T-helper 1 cell treated with Interleukin-12 subunit alpha and Interleukin-12 subunit beta and Interleukin-4 antibody, amounts not matched to agents 30 μg/mL and 1 μg/mL, for 36 hours (primary cell): ENCODE measurements at regions not wholly inside any gene's neighbourhood (a gene's known extent, or its start where the extent isn't known, plus 50 kb on each side); places are given as distances from the start of the nearest gene placed in this dataset.

ENCODE experiments used
- H3K27ac Mint-ChIP-seq: one replicate; pipeline ENCODE4 v1.8.0; 2021; ENCODE audit warnings: mild to moderate bottlenecking, mixed read lengths
- H3K27me3 Mint-ChIP-seq: one replicate; pipeline ENCODE4 v1.8.0; 2021; ENCODE audit warnings: low read depth, mixed read lengths
- H3K36me3 Mint-ChIP-seq: one replicate; pipeline ENCODE4 v1.8.0; 2021; ENCODE audit warnings: low read depth, mixed read lengths
- H3K4me1 Mint-ChIP-seq: one replicate; pipeline ENCODE4 v1.8.0; 2021; ENCODE audit warnings: low read depth, mixed read lengths
- H3K4me3 Mint-ChIP-seq: one replicate; pipeline ENCODE4 v1.8.0; 2021; ENCODE audit warnings: mild to moderate bottlenecking, moderate library complexity, mixed read lengths
- H3K9me3 Mint-ChIP-seq: one replicate; pipeline ENCODE4 v1.8.0; 2021; ENCODE audit warnings: mixed read lengths

- peaks cover 3% of the 10 kb centered on the region for H3K9me3 Mint-ChIP-seq
- H3K4me1 Mint-ChIP-seq, result no peaks in the 10 kb centered on the region
- H3K36me3 Mint-ChIP-seq, result no peaks in the 10 kb centered on the region
- no peaks in the 10 kb centered on the region for H3K27me3 Mint-ChIP-seq
- H3K27ac Mint-ChIP-seq, result no peak overlapping the region
- H3K4me3 Mint-ChIP-seq, result no peak overlapping the region
Observed at GRCh38 chr1:219317762-219318353, 144.2 kb downstream of the LYPLAL1 start.

GRCh38 chr1:219316066-219316465 is 142.4 kb downstream of the LYPLAL1 start:
- H3K27ac Mint-ChIP-seq, result no peak overlapping the region
- no peaks in the 10 kb centered on the region for H3K36me3 Mint-ChIP-seq
- no peaks in the 10 kb centered on the region for H3K27me3 Mint-ChIP-seq
- H3K9me3 Mint-ChIP-seq, result peaks cover 3% of the 10 kb centered on the region
- H3K4me1 Mint-ChIP-seq, result no peaks in the 10 kb centered on the region
- H3K4me3 Mint-ChIP-seq, result no peak overlapping the region

GRCh38 chr1:219313961-219314360 is 140.3 kb downstream of the LYPLAL1 start:
- Mint-ChIP-seq H3K4me3 (no peak overlapping the region), H3K27ac (no peak overlapping the region), H3K4me1 (no peaks in the 10 kb centered on the region), H3K27me3 (no peaks in the 10 kb centered on the region), H3K9me3 (no peaks in the 10 kb centered on the region), H3K36me3 (no peaks in the 10 kb centered on the region)

- H3K27ac Mint-ChIP-seq, result no peak overlapping the region
- no peaks in the 10 kb centered on the region for H3K4me1 Mint-ChIP-seq
- H3K36me3 Mint-ChIP-seq, result no peaks in the 10 kb centered on the region
- H3K4me3 Mint-ChIP-seq, result no peak overlapping the region
- no peaks in the 10 kb centered on the region for H3K9me3 Mint-ChIP-seq
- no peaks in the 10 kb centered on the region for H3K27me3 Mint-ChIP-seq
Observed at GRCh38 chr1:219312967-219313366, 139.3 kb downstream of the LYPLAL1 start.

- Mint-ChIP-seq H3K9me3 (no peaks in the 10 kb centered on the region), H3K27ac (no peak overlapping the region), H3K27me3 (no peaks in the 10 kb centered on the region), H3K4me3 (no peak overlapping the region), H3K4me1 (no peaks in the 10 kb centered on the region), H3K36me3 (no peaks in the 10 kb centered on the region)
Observed at GRCh38 chr1:219310181-219310728, 136.6 kb downstream of the LYPLAL1 start.

GRCh38 chr1:219308367-219308766 is 134.7 kb downstream of the LYPLAL1 start:
- no peak overlapping the region for H3K27ac Mint-ChIP-seq
- H3K4me3 Mint-ChIP-seq, result no peak overlapping the region
- H3K9me3 Mint-ChIP-seq, result no peaks in the 10 kb centered on the region

GRCh38 chr1:219304227-219305226 is 130.8 kb downstream of the LYPLAL1 start:
- Mint-ChIP-seq H3K36me3 (no peaks in the 10 kb centered on the region), H3K9me3 (no peaks in the 10 kb centered on the region), H3K27ac (no peak overlapping the region), H3K4me1 (no peaks in the 10 kb centered on the region), H3K27me3 (no peaks in the 10 kb centered on the region), H3K4me3 (no peak overlapping the region)

More at GRCh38 chr1:219308367-219308766, 134.7 kb downstream of the LYPLAL1 start:
- Mint-ChIP-seq H3K36me3 (no peaks in the 10 kb centered on the region), H3K27me3 (no peaks in the 10 kb centered on the region), H3K4me1 (no peaks in the 10 kb centered on the region)

- H3K27me3 Mint-ChIP-seq, result no peaks in the 10 kb centered on the region
- H3K27ac Mint-ChIP-seq, result no peak overlapping the region
- no peaks in the 10 kb centered on the region for H3K4me1 Mint-ChIP-seq
- H3K4me3 Mint-ChIP-seq, result no peak overlapping the region
- H3K9me3 Mint-ChIP-seq, result no peaks in the 10 kb centered on the region
- no peaks in the 10 kb centered on the region for H3K36me3 Mint-ChIP-seq
Observed at GRCh38 chr1:219302697-219303096, 129.0 kb downstream of the LYPLAL1 start.

GRCh38 chr1:219299420-219299819 is 125.7 kb downstream of the LYPLAL1 start:
- no peaks in the 10 kb centered on the region for H3K36me3 Mint-ChIP-seq
- H3K4me1 Mint-ChIP-seq, result no peaks in the 10 kb centered on the region
- H3K27me3 Mint-ChIP-seq, result no peaks in the 10 kb centered on the region
- no peak overlapping the region for H3K27ac Mint-ChIP-seq
- H3K4me3 Mint-ChIP-seq, result no peak overlapping the region
- no peaks in the 10 kb centered on the region for H3K9me3 Mint-ChIP-seq

- H3K27me3 Mint-ChIP-seq, result no peaks in the 10 kb centered on the region
- no peak overlapping the region for H3K4me3 Mint-ChIP-seq
- no peak overlapping the region for H3K27ac Mint-ChIP-seq
- H3K9me3 Mint-ChIP-seq, result no peaks in the 10 kb centered on the region
- H3K4me1 Mint-ChIP-seq, result no peaks in the 10 kb centered on the region
- no peaks in the 10 kb centered on the region for H3K36me3 Mint-ChIP-seq
Observed at GRCh38 chr1:219298571-219299148, 125.0 kb downstream of the LYPLAL1 start.

GRCh38 chr1:219296430-219297355 is 123.0 kb downstream of the LYPLAL1 start:
- no peak overlapping the region for H3K27ac Mint-ChIP-seq
- no peaks in the 10 kb centered on the region for H3K4me1 Mint-ChIP-seq
- no peaks in the 10 kb centered on the region for H3K9me3 Mint-ChIP-seq
- H3K27me3 Mint-ChIP-seq, result no peaks in the 10 kb centered on the region
- H3K36me3 Mint-ChIP-seq, result no peaks in the 10 kb centered on the region
- no peak overlapping the region for H3K4me3 Mint-ChIP-seq

GRCh38 chr1:219294251-219294650 is 120.6 kb downstream of the LYPLAL1 start:
- no peaks in the 10 kb centered on the region for H3K27me3 Mint-ChIP-seq

GRCh38 chr1:219293410-219293809 is 119.7 kb downstream of the LYPLAL1 start:
- Mint-ChIP-seq H3K4me1 (no peaks in the 10 kb centered on the region), H3K36me3 (no peaks in the 10 kb centered on the region), H3K27ac (no peak overlapping the region), H3K9me3 (no peaks in the 10 kb centered on the region), H3K27me3 (no peaks in the 10 kb centered on the region), H3K4me3 (no peak overlapping the region)

More at GRCh38 chr1:219294251-219294650, 120.6 kb downstream of the LYPLAL1 start:
- Mint-ChIP-seq H3K36me3 (no peaks in the 10 kb centered on the region), H3K4me1 (no peaks in the 10 kb centered on the region), H3K9me3 (no peaks in the 10 kb centered on the region), H3K4me3 (no peak overlapping the region), H3K27ac (no peak overlapping the region)

- H3K36me3 Mint-ChIP-seq, result no peaks in the 10 kb centered on the region
- no peaks in the 10 kb centered on the region for H3K4me1 Mint-ChIP-seq
- no peaks in the 10 kb centered on the region for H3K27me3 Mint-ChIP-seq
- no peaks in the 10 kb centered on the region for H3K9me3 Mint-ChIP-seq
- H3K27ac Mint-ChIP-seq, result no peak overlapping the region
- H3K4me3 Mint-ChIP-seq, result no peak overlapping the region
Observed at GRCh38 chr1:219292999-219293398, 119.3 kb downstream of the LYPLAL1 start.
